ENCODE measurements at regions not wholly inside any gene's neighbourhood (a gene's known extent, or its start where the extent isn't known, plus 50 kb on each side); places are given as distances from the start of the nearest gene placed in this dataset.

- Histone ChIP-seq H3K36me3 (ENCODE audit: control insufficient read depth in 2 of 4, insufficient read depth in 4 of 4, low read length in 3 of 4) (no peaks in the 10 kb centered on the region), H3K79me1 (ENCODE audit: low read depth, low read length) (no peaks in the 10 kb centered on the region), H4K20me1 (replicated peaks in 1 of 2; ENCODE audit: control insufficient read depth in 1 of 2, insufficient read depth in 2 of 2, low read length in 2 of 2) (no peaks in the 10 kb centered on the region), H3K4me1 (replicated peaks in 1 of 4; ENCODE audit: control insufficient read depth in 3 of 4, insufficient read depth in 4 of 4, low read length in 3 of 4) (no peaks in the 10 kb centered on the region), H3K27me3 (replicated peaks in 1 of 4; ENCODE audit: control insufficient read depth in 3 of 4, extremely low read depth in 1 of 4, insufficient read depth in 3 of 4, low read length in 3 of 4) (no peaks in the 10 kb centered on the region), H4K5ac (ENCODE audit: insufficient read length, low read depth, low read length) (no peak overlapping the region), H3K4ac (replicated peaks; ENCODE audit: insufficient read length, low read depth, low read length) (no peak overlapping the region), H2BK120ac (replicated peaks; ENCODE audit: low read depth, low read length) (no peak overlapping the region), H3K27ac (ENCODE audit: low read depth, low read length) (no peak overlapping the region), H2BK20ac (ENCODE audit: low read length) (no peak overlapping the region), H3K14ac (ENCODE audit: insufficient read length) (no peak overlapping the region), H3K9ac (replicated peaks in 1 of 4; ENCODE audit: extremely low read depth in 1 of 4, low read depth in 3 of 4, low read length in 3 of 4) (no peak overlapping the region), H3K23me2 (ENCODE audit: low read depth, low read length) (no peaks in the 10 kb centered on the region), H2AFZ (ENCODE audit: low read length) (no peak overlapping the region), H3K4me3 (ENCODE audit: extremely low read depth in 1 of 4, insufficient read depth in 2 of 4, low read depth in 3 of 4, low read length in 4 of 4) (no peak overlapping the region), H2AK5ac (ENCODE audit: low read depth, low read length) (no peak overlapping the region), H3K18ac (ENCODE audit: extremely low read depth, low read length) (no peak overlapping the region), H2BK15ac (ENCODE audit: low read length) (no peak overlapping the region), H3K9me3 (ENCODE audit: insufficient read depth in 2 of 2, low read depth in 1 of 2, low read length in 1 of 2) (peaks cover 6 to 7% of the 10 kb centered on the region in 2 experiments), H2BK5ac (ENCODE audit: low read depth, low read length) (no peak overlapping the region), H3K23ac (ENCODE audit: insufficient read length) (no peak overlapping the region), H3K79me2 (ENCODE audit: control insufficient read depth in 1 of 2, insufficient read depth in 2 of 2, low read length in 2 of 2) (no peaks in the 10 kb centered on the region), H3K4me2 (ENCODE audit: insufficient read depth in 1 of 2, low read depth in 2 of 2, low read length in 2 of 2) (no peak overlapping the region), H2BK12ac (ENCODE audit: low read depth, low read length) (no peak overlapping the region), H4K91ac (replicated peaks; ENCODE audit: insufficient read length, low read length) (no peak overlapping the region), H4K8ac (ENCODE audit: extremely low read depth, insufficient read depth, low read length) (no peak overlapping the region), H3K56ac (replicated peaks; ENCODE audit: insufficient read length, low read depth, low read length) (no peak overlapping the region)
- 95% methylated on average over 2 of the region's 2 CpGs; no CpG with 5 or more reads in 1 of the 2 experiments for WGBS, 2 experiments (ENCODE audit: extremely low coverage in 1 of 2, insufficient coverage in 1 of 2, insufficient read length in 1 of 2, insufficient replicate concordance in 2 of 2, low coverage in 1 of 2, low lambda C conversion rate in 2 of 2, missing lambda C conversion rate in 1 of 2)
- ChIA-PET POLR2A (ENCODE audit: partially characterized antibody) (no interaction called here), CTCF (ENCODE audit: partially characterized antibody) (interaction anchor here (1.0 kb wide), 1 partner anchor 1198 kb away, joined by 4 read pairs; no protein-coding TSS in a partner anchor)
- no peak for DNase-seq (ENCODE audit: low read depth in 1 of 2, low spot score in 2 of 2)
- TF ChIP-seq NANOG (IDR thresholded peaks at IDR 0.05; ENCODE audit: insufficient read depth, low read depth, low read length, poor library complexity, severe bottlenecking) = no peak
- TF ChIP-seq, protein P1, sequence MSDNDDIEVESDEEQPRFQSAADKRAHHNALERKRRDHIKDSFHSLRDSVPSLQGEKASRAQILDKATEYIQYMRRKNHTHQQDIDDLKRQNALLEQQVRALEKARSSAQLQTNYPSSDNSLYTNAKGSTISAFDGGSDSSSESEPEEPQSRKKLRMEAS (IDR thresholded peaks at IDR 0.05) = no peak
- TF ChIP-seq JUND (IDR thresholded peaks at IDR 0.05; ENCODE audit: low read length) = no peak
- TF ChIP-seq CEBPB (IDR thresholded peaks at IDR 0.05; ENCODE audit: low read depth, low read length) = no peak
- no peak for TF ChIP-seq GABPA (IDR thresholded peaks at IDR 0.05; ENCODE audit: borderline replicate concordance, insufficient read depth, low read length)
- no peak for TF ChIP-seq BCL11A (IDR thresholded peaks at IDR 0.05; ENCODE audit: low read depth in 2 of 2, low read length in 2 of 2)
- FAIRE-seq = no peak
These were observed 1097.2 kb upstream of the TENM4 start for GRCh38 chr11:80538040-80538439.

Data from H1 (cell line).